Liver (tissue), 3 donors: ENCODE measurements at regions not wholly inside any gene's neighbourhood (a gene's known extent, or its start where the extent isn't known, plus 50 kb on each side); places are given as distances from the start of the nearest gene placed in this dataset.

Experiments
- CTCF ChIP-seq: fragments of 150-350 bp; IDR thresholded peaks from 2 replicates; pipeline ENCODE4 v1.5.1; 2017; ENCODE audit warnings: improper control_type of control experiment, low read depth, low read length; ENCODE audit not compliant: missing input control
- FOXA1 ChIP-seq: IDR thresholded peaks from 2 replicates; pipeline ENCODE4 v1.6.1; 2016; ENCODE audit warnings: antibody characterized with exemption
- FOXA2 ChIP-seq: IDR thresholded peaks from 2 replicates; pipeline ENCODE4 v1.6.1; 2016; ENCODE audit warnings: antibody characterized with exemption
- JUND ChIP-seq, 2 donors: IDR thresholded peaks; 2 replicates each; pipeline ENCODE4 v1.6.1; 2016; ENCODE audit warnings: antibody characterized with exemption in 2 of 2
- TAF1 ChIP-seq: conservative IDR thresholded peaks from 2 replicates; pipeline ENCODE4 v1.6.1; 2016; ENCODE audit warnings: antibody characterized with exemption, mild to moderate bottlenecking
- donor health status: healthy.
- donor health status: healthy.

GRCh38 chr3:94524102-94524919 is 461.4 kb downstream of the NSUN3 start:
- TF ChIP-seq JUND (IDR thresholded peaks at IDR 0.05) (peak; percentile 43 to 46), TAF1 (no peak), FOXA2 (peak; percentile 77), FOXA1 (peak; percentile 35), CTCF (no peak)
